Mesenchymal stem cell (in vitro differentiated cells and primary cell): ENCODE measurements at regions not wholly inside any gene's neighbourhood (a gene's known extent, or its start where the extent isn't known, plus 50 kb on each side); places are given as distances from the start of the nearest gene placed in this dataset.

ENCODE experiments used
- DNase-seq: peaks from one replicate; pipeline ENCODE4 v3.0.0-alpha.2; 2013
- H2AFZ ChIP-seq: one replicate; pipeline ENCODE4 v1.6.1; 2013; ENCODE audit warnings: low read depth, mild to moderate bottlenecking, control low read depth, inconsistent platforms, low read length, moderate library complexity
- H2AK5ac ChIP-seq: 2 replicates; pipeline ENCODE4 v1.6.1; 2013; ENCODE audit warnings: low read length, moderate library complexity, mild to moderate bottlenecking, inconsistent platforms; ENCODE audit not compliant: severe bottlenecking
- H2BK120ac ChIP-seq: one replicate; pipeline ENCODE4 v1.6.1; 2013; ENCODE audit warnings: low read depth, mild to moderate bottlenecking, inconsistent platforms, low read length, moderate library complexity
- H2BK12ac ChIP-seq, 2 experiments: one replicate each; pipeline ENCODE4 v1.6.1; 2013; ENCODE audit warnings: inconsistent platforms in 2 of 2, low read length in 2 of 2, mild to moderate bottlenecking in 2 of 2, moderate library complexity in 2 of 2, control low read depth in 1 of 2
- H2BK15ac ChIP-seq: one replicate; pipeline ENCODE4 v1.6.1; 2013; ENCODE audit warnings: mild to moderate bottlenecking, low read depth, inconsistent platforms; ENCODE audit not compliant: poor library complexity, severe bottlenecking
- H2BK5ac ChIP-seq: 2 replicates; pipeline ENCODE4 v1.6.1; 2013; ENCODE audit warnings: low read depth, mild to moderate bottlenecking, low read length, control low read depth, inconsistent platforms; ENCODE audit not compliant: poor library complexity, severe bottlenecking
- H3K14ac ChIP-seq, 2 experiments: one replicate each; pipeline ENCODE4 v1.6.1; 2013; ENCODE audit warnings: inconsistent platforms in 2 of 2, low read length in 2 of 2, control low read depth in 1 of 2, mild to moderate bottlenecking in 1 of 2, moderate library complexity in 1 of 2
- H3K18ac ChIP-seq, 2 experiments: one replicate each; pipeline ENCODE4 v1.6.1; 2013; ENCODE audit warnings: inconsistent platforms in 2 of 2, low read length in 2 of 2, control low read depth in 1 of 2, low read depth in 1 of 2, mild to moderate bottlenecking in 1 of 2
- H3K23ac ChIP-seq, 2 experiments: one replicate each; pipeline ENCODE4 v1.6.1; 2013; ENCODE audit warnings: inconsistent platforms in 2 of 2, low read length in 2 of 2, mild to moderate bottlenecking in 2 of 2, moderate library complexity in 2 of 2, control low read depth in 1 of 2
- H3K27ac ChIP-seq: 2 replicates; pipeline ENCODE4 v1.5.1; 2013; ENCODE audit warnings: mild to moderate bottlenecking, moderate library complexity, low read length, control low read depth, inconsistent platforms; ENCODE audit not compliant: poor library complexity, severe bottlenecking
- H3K27me3 ChIP-seq, 2 experiments: 2 replicates each; pipeline versions ENCODE4 v1.6.1 to v1.7.0; 2013; ENCODE audit warnings: low read length in 2 of 2, mild to moderate bottlenecking in 2 of 2, moderate library complexity in 2 of 2, control low read depth in 1 of 2, inconsistent platforms in 1 of 2; ENCODE audit not compliant: control insufficient read depth in 1 of 2, insufficient read depth in 1 of 2
- H3K36me3 ChIP-seq, 2 experiments: 2 replicates each; pipeline versions ENCODE4 v1.6.1 to v1.7.0; 2013; ENCODE audit warnings: low read length in 2 of 2, control low read depth in 1 of 2, inconsistent platforms in 1 of 2, low read depth in 1 of 2, mild to moderate bottlenecking in 1 of 2; ENCODE audit not compliant: insufficient read depth in 2 of 2, control insufficient read depth in 1 of 2
- H3K4ac ChIP-seq, 2 experiments: one replicate each; pipeline ENCODE4 v1.6.1; 2013; ENCODE audit warnings: inconsistent platforms in 2 of 2, low read length in 2 of 2, mild to moderate bottlenecking in 2 of 2, moderate library complexity in 2 of 2, control low read depth in 1 of 2, low read depth in 1 of 2
- H3K4me1 ChIP-seq: 2 replicates; pipeline ENCODE4 v1.6.1; 2013; ENCODE audit warnings: low read depth, low read length, control low read depth; ENCODE audit not compliant: control insufficient read depth, insufficient read depth
- H3K4me2 ChIP-seq: 2 replicates; pipeline ENCODE4 v1.6.1; 2013; ENCODE audit warnings: low read length, mild to moderate bottlenecking, inconsistent platforms; ENCODE audit not compliant: poor library complexity, severe bottlenecking
- H3K4me3 ChIP-seq, 2 experiments: 2 replicates each; pipeline versions ENCODE4 v1.5.1 to v1.7.0; 2013; ENCODE audit warnings: low read length in 2 of 2, mild to moderate bottlenecking in 2 of 2, control low read depth in 1 of 2, low read depth in 1 of 2; ENCODE audit not compliant: insufficient read depth in 1 of 2
- H3K79me1 ChIP-seq: replicated peaks from 2 replicates; pipeline ENCODE4 v1.6.1; 2013; ENCODE audit warnings: mild to moderate bottlenecking, control low read depth, low read length, inconsistent platforms; ENCODE audit not compliant: poor library complexity, severe bottlenecking
- H3K9ac ChIP-seq: 2 replicates; pipeline ENCODE4 v1.7.0; 2013; ENCODE audit warnings: mild to moderate bottlenecking, low read length, moderate library complexity
- H3K9me3 ChIP-seq: 2 replicates; pipeline ENCODE4 v1.7.0; 2013; ENCODE audit warnings: mild to moderate bottlenecking, low read length; ENCODE audit not compliant: control insufficient read depth
- H4K8ac ChIP-seq: one replicate; pipeline ENCODE4 v1.6.1; 2013; ENCODE audit warnings: inconsistent platforms, mild to moderate bottlenecking, low read length, moderate library complexity
- H4K91ac ChIP-seq: one replicate; pipeline ENCODE4 v1.6.1; 2013; ENCODE audit warnings: mild to moderate bottlenecking, low read length, inconsistent platforms
- WGBS: methylation state at CpG from one replicate; pipeline ENCODE4 v1.1.7; 2013; ENCODE audit warnings: mixed read lengths; 5-methylcytosine and 5-hydroxymethylcytosine counted together

DNA sequence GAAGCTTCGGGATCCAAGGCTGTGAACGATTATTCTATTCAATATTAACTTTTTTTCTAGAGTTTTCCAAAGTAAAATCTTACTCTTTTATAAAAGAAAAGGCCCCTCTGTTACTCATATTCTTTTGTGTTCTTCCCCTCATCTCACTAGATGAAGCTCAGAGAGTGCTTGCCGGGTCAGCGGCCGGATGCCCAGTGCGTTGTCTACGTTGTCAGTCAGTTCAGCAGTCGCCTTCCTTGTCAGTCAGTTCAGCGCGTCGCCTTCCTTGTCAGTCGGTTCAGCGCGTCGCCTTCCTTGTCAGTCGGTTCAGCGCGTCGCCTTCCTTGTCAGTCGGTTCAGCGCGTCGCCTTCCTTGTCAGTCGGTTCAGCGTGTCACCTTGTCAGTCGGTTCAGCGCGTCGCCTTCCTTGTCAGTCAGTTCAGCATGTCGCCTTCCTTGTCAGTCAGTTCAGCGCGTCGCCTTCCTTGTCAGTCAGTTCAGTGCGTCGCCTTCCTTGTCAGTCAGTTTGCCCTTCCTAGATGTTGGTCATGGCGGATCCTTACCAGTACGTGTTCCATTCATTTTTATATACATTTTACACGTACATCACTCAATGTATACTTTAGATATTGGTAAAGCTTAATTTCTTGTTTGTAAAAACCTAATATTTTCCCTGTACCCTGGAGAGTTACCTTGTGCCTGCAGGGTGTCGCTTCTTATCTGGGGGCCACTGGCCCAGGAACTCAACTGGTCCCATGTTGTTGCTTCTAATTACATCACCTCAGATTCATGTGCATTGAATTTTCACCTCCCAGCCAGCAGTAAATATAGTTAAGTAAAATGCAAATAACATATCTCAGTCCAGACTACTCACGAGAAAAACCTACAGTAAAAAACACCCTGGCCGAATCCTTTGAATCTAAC, 206.9 kb downstream of the ASB1 start:
- Histone ChIP-seq H4K91ac (no peak overlapping the region), H3K9me3 (no peaks in the 10 kb centered on the region), H2BK12ac (no peak overlapping the region), H3K4ac (no peak overlapping the region), H3K9ac (no peak overlapping the region), H2BK120ac (no peak overlapping the region), H3K27ac (no peak overlapping the region), H3K27me3 (no peaks in the 10 kb centered on the region), H4K8ac (no peak overlapping the region), H3K14ac (no peak overlapping the region), H2BK15ac (no peak overlapping the region), H3K4me2 (no peak overlapping the region), H2BK5ac (no peak overlapping the region), H3K4me1 (peaks cover 3% of the 10 kb centered on the region), H3K79me1 (no peaks in the 10 kb centered on the region), H3K4me3 (no peak overlapping the region), H2AFZ (no peak overlapping the region), H2AK5ac (no peak overlapping the region), H3K18ac (no peak overlapping the region), H3K23ac (no peak overlapping the region), H3K36me3 (no peaks in the 10 kb centered on the region)
- 95% methylated on average over 36 of the region's 41 CpGs for WGBS
- DNase-seq = no peak

DNA sequence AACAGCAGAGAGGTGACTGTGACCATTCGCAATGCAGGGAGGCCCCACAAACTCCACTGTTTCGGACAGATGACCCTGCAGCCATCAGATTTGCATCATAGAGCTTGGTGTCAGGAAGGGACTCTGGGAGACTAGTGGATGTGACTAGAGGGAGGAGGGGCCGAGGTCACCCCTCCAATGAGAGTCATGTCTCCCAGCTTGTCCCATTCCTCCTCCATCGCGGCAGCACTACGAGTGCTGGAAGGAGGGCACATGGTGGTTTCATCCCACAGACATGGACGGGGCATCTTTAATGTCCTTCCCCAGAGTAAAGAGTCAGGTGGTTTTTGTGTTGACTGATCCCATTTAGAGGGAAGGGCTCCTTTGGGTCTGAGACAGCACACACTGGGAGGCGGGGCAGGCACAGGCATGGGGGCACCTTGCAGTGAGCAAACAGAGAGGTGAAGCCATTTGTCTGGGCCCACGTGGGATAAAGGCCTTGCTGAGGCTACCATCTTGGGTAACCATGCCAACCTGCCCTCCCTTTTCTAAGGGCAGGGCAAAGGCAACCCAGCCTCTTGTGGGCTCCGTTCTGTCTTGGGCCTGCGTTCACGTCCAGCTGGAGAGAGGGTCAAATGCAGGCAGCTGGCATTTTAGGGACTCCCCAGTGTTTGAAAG, 208.1 kb downstream of the ASB1 start:
- H3K36me3 ChIP-seq = no peaks in the 10 kb centered on the region
- peaks cover 3% of the 10 kb centered on the region for H3K4me1 ChIP-seq
- no peak overlapping the region for H2AK5ac ChIP-seq
- WGBS = 87% methylated on average over 11 of the region's 12 CpGs
- no peaks in the 10 kb centered on the region for H3K79me1 ChIP-seq
- H4K8ac ChIP-seq = no peak overlapping the region
- H3K18ac ChIP-seq = no peak overlapping the region
- no peak overlapping the region for H4K91ac ChIP-seq
- no peak overlapping the region for H2BK5ac ChIP-seq
- no peak overlapping the region for H3K4me3 ChIP-seq
- H2BK15ac ChIP-seq = no peak overlapping the region
- no peak overlapping the region for H3K9ac ChIP-seq
- H3K14ac ChIP-seq = no peak overlapping the region
- H3K9me3 ChIP-seq = no peaks in the 10 kb centered on the region
- no peak overlapping the region for H3K4ac ChIP-seq
- no peaks in the 10 kb centered on the region for H3K27me3 ChIP-seq
- no peak overlapping the region for H2BK12ac ChIP-seq
- H2BK120ac ChIP-seq = no peak overlapping the region
- H3K4me2 ChIP-seq = no peak overlapping the region
- H3K23ac ChIP-seq = no peak overlapping the region
- no peak overlapping the region for H3K27ac ChIP-seq
- no peak overlapping the region for H2AFZ ChIP-seq
- DNase-seq = no peak

DNA sequence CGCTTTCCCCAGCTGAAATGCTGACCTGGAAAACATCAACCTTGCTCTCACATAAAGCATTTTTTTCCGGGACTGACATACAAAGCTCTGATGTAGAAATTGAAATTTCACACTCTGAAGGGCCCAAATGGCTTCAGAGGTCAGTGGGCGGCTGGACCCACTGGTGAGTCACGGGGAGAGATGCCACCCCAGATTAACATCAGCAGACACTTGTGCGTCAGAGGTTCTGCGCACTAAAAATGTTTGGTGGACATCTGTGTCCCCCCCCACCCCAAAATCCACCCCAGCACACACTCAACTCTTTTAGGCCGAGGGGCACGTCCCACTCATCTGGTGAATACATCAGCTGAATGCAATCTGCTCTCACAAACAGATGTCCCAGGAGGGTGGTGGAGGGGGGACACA, 208.9 kb downstream of the ASB1 start:
- Histone ChIP-seq H3K9ac (no peak overlapping the region), H4K8ac (no peak overlapping the region), H2AFZ (no peak overlapping the region), H3K4me3 (no peak overlapping the region), H2BK15ac (no peak overlapping the region), H3K79me1 (no peaks in the 10 kb centered on the region), H3K4ac (no peak overlapping the region), H2BK12ac (no peak overlapping the region), H3K27me3 (no peaks in the 10 kb centered on the region), H3K4me1 (peaks cover 3% of the 10 kb centered on the region), H3K18ac (no peak overlapping the region), H3K36me3 (no peaks in the 10 kb centered on the region), H3K14ac (no peak overlapping the region), H3K27ac (no peak overlapping the region), H3K23ac (no peak overlapping the region), H2BK120ac (no peak overlapping the region), H3K9me3 (no peaks in the 10 kb centered on the region), H2AK5ac (no peak overlapping the region), H3K4me2 (no peak overlapping the region), H2BK5ac (no peak overlapping the region), H4K91ac (no peak overlapping the region)
- WGBS = 51% methylated on average over 5 of the region's 8 CpGs
- peak; percentile 75 for DNase-seq
